Prostate gland (tissue), 2 donors: ENCODE measurements at regions not wholly inside any gene's neighbourhood (a gene's known extent, or its start where the extent isn't known, plus 50 kb on each side); places are given as distances from the start of the nearest gene placed in this dataset.

Experiments
- DNase-seq: peaks from one replicate; pipeline ENCODE4 v3.0.0-alpha.2; 2019; ENCODE audit warnings: low spot score
- H3K27ac ChIP-seq, 2 donors: fragments of 200-600 bp; sonication (generic); 2 replicates each; pipeline ENCODE4 v1.5.1; 2017 to 2019
- H3K27me3 ChIP-seq: fragments of 200-600 bp; sonication (generic); replicated peaks from 2 replicates; pipeline ENCODE4 v1.5.1; 2019; ENCODE audit not compliant: insufficient read depth
- H3K36me3 ChIP-seq, 2 donors: fragments of 200-600 bp; sonication (generic); 1 replicate in 1 of 2; 2 replicates in 1 of 2; pipeline versions ENCODE4 v1.5.1 to v1.8.1; 2017 to 2019
- H3K4me1 ChIP-seq: fragments of 200-600 bp; sonication (generic); replicated peaks from 2 replicates; pipeline ENCODE4 v1.5.1; 2019
- H3K4me3 ChIP-seq, 2 donors: fragments of 200-600 bp; sonication (generic); 2 replicates each; pipeline ENCODE4 v1.5.1; 2017 to 2019
- H3K9me3 ChIP-seq: fragments of 200-600 bp; sonication (generic); 2 replicates; pipeline ENCODE4 v1.5.1; 2017
- CTCF ChIP-seq, 4 experiments: fragments of 200-600 bp in 2 of 4; fragments of 450-650 bp in 2 of 4; sonication (generic) in 2 of 4; IDR thresholded peaks; 1 replicate in 3 of 4; 2 replicates in 1 of 4; pipeline ENCODE4 v1.5.1; 2016 to 2019; ENCODE audit warnings: antibody characterized with exemption in 4 of 4, mild to moderate bottlenecking in 2 of 4, moderate library complexity in 2 of 4
- POLR2A ChIP-seq: fragments of 450-650 bp; IDR thresholded peaks from one replicate; pipeline ENCODE4 v1.6.1; 2016; ENCODE audit warnings: antibody characterized with exemption, mild to moderate bottlenecking
- POLR2AphosphoS5 ChIP-seq: sonication (generic); formaldehyde crosslinking; IDR thresholded peaks from one replicate; pipeline ENCODE4 v1.6.1; 2017; ENCODE audit warnings: antibody characterized with exemption
- WGBS: methylation state at CpG from one replicate; pipeline ENCODE4 v1.1.5; 2018; 5-methylcytosine and 5-hydroxymethylcytosine counted together
- intact Hi-C: fragments of 100-400 bp; cut with DNase I; formaldehyde crosslinking; loops from one replicate; pipeline ENCODE4 v1.14.2; 2022

GRCh38 chr6:113142671-113143174, 714.4 kb upstream of the MARCKS start:
- no peak for DNase-seq
- intact Hi-C loops: no loop called here
- 90% methylated on average over 5 of the region's 5 CpGs for WGBS
- Histone ChIP-seq H3K27ac (no peak overlapping the region), H3K36me3 (no peaks in the 10 kb centered on the region), H3K27me3 (no peaks in the 10 kb centered on the region), H3K4me1 (no peaks in the 10 kb centered on the region), H3K4me3 (no peak overlapping the region), H3K9me3 (no peaks in the 10 kb centered on the region)
- no peak for TF ChIP-seq POLR2A
- TF ChIP-seq CTCF (IDR thresholded peaks at IDR 0.05): no peak
- no peak for TF ChIP-seq POLR2AphosphoS5

GRCh38 chr6:113143206-113143605, 713.9 kb upstream of the MARCKS start:
- no peak for DNase-seq
- WGBS: 100% methylated on average over 3 of the region's 3 CpGs
- Histone ChIP-seq H3K36me3 (no peaks in the 10 kb centered on the region), H3K27me3 (no peaks in the 10 kb centered on the region), H3K4me3 (no peak overlapping the region), H3K9me3 (no peaks in the 10 kb centered on the region), H3K27ac (no peak overlapping the region), H3K4me1 (no peaks in the 10 kb centered on the region)
- no peak for TF ChIP-seq CTCF (IDR thresholded peaks at IDR 0.05)
- TF ChIP-seq POLR2A: no peak
- no peak for TF ChIP-seq POLR2AphosphoS5
- intact Hi-C loops: no loop called here

- Histone ChIP-seq H3K4me1 (no peaks in the 10 kb centered on the region), H3K4me3 (no peak overlapping the region), H3K36me3 (no peaks in the 10 kb centered on the region), H3K27ac (no peak overlapping the region), H3K27me3 (no peaks in the 10 kb centered on the region), H3K9me3 (no peaks in the 10 kb centered on the region)
- WGBS: 88% methylated on average over 3 of the region's 3 CpGs
- no peak for DNase-seq
- intact Hi-C loops: no loop called here
- no peak for TF ChIP-seq CTCF (IDR thresholded peaks at IDR 0.05)
- no peak for TF ChIP-seq POLR2A
- no peak for TF ChIP-seq POLR2AphosphoS5
Measured at GRCh38 chr6:113144117-113144516, 713.0 kb upstream of the MARCKS start.

GRCh38 chr6:113146878-113147277, 710.3 kb upstream of the MARCKS start:
- H3K27ac ChIP-seq: no peak overlapping the region
- no peak for DNase-seq
- intact Hi-C loops: no loop called here

GRCh38 chr6:113147544-113147943, 709.6 kb upstream of the MARCKS start:
- no peak overlapping the region for H3K4me3 ChIP-seq
- no peaks in the 10 kb centered on the region for H3K36me3 ChIP-seq
- TF ChIP-seq POLR2A (no peak), POLR2AphosphoS5 (no peak), CTCF (IDR thresholded peaks at IDR 0.05) (no peak)
- no peaks in the 10 kb centered on the region for H3K4me1 ChIP-seq
- intact Hi-C loops: no loop called here
- H3K9me3 ChIP-seq: no peaks in the 10 kb centered on the region
- DNase-seq: no peak
- no peaks in the 10 kb centered on the region for H3K27me3 ChIP-seq
- H3K27ac ChIP-seq: no peak overlapping the region
- WGBS: 86% methylated on average over 2 of the region's 2 CpGs

More at GRCh38 chr6:113146878-113147277, 710.3 kb upstream of the MARCKS start:
- no peak overlapping the region for H3K4me3 ChIP-seq
- H3K36me3 ChIP-seq: no peaks in the 10 kb centered on the region
- no peaks in the 10 kb centered on the region for H3K27me3 ChIP-seq
- no peaks in the 10 kb centered on the region for H3K9me3 ChIP-seq
- no peaks in the 10 kb centered on the region for H3K4me1 ChIP-seq
- WGBS: 88% methylated on average over 1 of the region's 1 CpG
- TF ChIP-seq POLR2A: no peak
